ENCODE measurements at regions not wholly inside any gene's neighbourhood (a gene's known extent, or its start where the extent isn't known, plus 50 kb on each side); places are given as distances from the start of the nearest gene placed in this dataset.

DNA sequence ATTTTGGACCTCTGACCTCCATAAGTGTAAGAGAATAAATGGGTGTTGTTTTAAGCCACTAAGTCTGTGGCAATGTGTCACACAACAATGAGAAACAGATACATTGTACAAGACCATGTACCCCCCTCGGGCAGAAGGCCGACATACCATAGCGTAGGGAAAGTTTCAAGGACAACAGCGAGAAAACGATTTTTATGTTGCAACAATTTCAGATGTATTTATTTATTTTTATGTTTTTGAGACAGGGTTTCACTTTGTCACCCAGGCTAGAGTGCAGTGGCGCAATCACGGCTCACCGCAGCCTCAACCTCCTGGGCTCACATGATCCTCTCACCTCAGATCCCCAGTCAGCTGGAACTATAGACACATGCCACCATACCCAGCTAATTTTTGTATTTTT is 136.4 kb upstream of the NCOR2 start:
- Histone ChIP-seq H3K36me3 (ENCODE audit: control insufficient read depth in 4 of 4, insufficient read depth in 3 of 4, low read depth in 1 of 4, low read length in 3 of 4) (no peaks in the 10 kb centered on the region), H3K4me1 (ENCODE audit: control insufficient read depth in 4 of 4, insufficient read depth in 4 of 4, low read length in 3 of 4) (peaks cover 0 to 8% (median 1%) of the 10 kb centered on the region in 4 donors), H3K4me3 (ENCODE audit: low read depth in 1 of 3, low read length in 3 of 3) (no peak overlapping the region), H3K9me3 (ENCODE audit: control insufficient read depth in 4 of 4, low read length in 3 of 4) (peaks cover 0 to 2% (median under 1%) of the 10 kb centered on the region in 4 donors), H3K9ac (ENCODE audit: low read depth in 1 of 2, low read length in 2 of 2) (no peak overlapping the region), H3K27me3 (ENCODE audit: control insufficient read depth in 4 of 4, insufficient read depth in 4 of 4, low read length in 3 of 4) (no peaks in the 10 kb centered on the region), H3K27ac (ENCODE audit: low read depth in 1 of 2, low read length in 2 of 2) (no peak overlapping the region)
- TF ChIP-seq RAD21 (IDR thresholded peaks at IDR 0.05) = peak in 1 of 2 donors; percentile 22
- TF ChIP-seq REST (IDR thresholded peaks at IDR 0.05) = no peak
- TF ChIP-seq HNF4A (conservative IDR thresholded peaks at IDR 0.05) = peak; percentile 64 to 73
- TF ChIP-seq CTCF (IDR thresholded peaks at IDR 0.05; ENCODE audit: low read depth, low read length, missing input control) = no peak
- peak; percentile 36 for TF ChIP-seq SP1 (IDR thresholded peaks at IDR 0.05)
- peak; percentile 46 to 65 for TF ChIP-seq RXRA (IDR thresholded peaks at IDR 0.05)
- TF ChIP-seq, protein P1, sequence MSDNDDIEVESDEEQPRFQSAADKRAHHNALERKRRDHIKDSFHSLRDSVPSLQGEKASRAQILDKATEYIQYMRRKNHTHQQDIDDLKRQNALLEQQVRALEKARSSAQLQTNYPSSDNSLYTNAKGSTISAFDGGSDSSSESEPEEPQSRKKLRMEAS (IDR thresholded peaks at IDR 0.05) = no peak
- no peak for DNase-seq (ENCODE audit: low spot score)
- WGBS = 37% methylated on average over 8 of the region's 8 CpGs

- Histone ChIP-seq H3K4me3 (ENCODE audit: low read depth in 1 of 3, low read length in 3 of 3) (no peak overlapping the region), H3K9ac (ENCODE audit: low read depth in 1 of 2, low read length in 2 of 2) (no peak overlapping the region), H3K27me3 (ENCODE audit: control insufficient read depth in 4 of 4, insufficient read depth in 4 of 4, low read length in 3 of 4) (no peaks in the 10 kb centered on the region), H3K4me1 (ENCODE audit: control insufficient read depth in 4 of 4, insufficient read depth in 4 of 4, low read length in 3 of 4) (peaks cover 0 to 8% (median 1%) of the 10 kb centered on the region in 4 donors), H3K36me3 (ENCODE audit: control insufficient read depth in 4 of 4, insufficient read depth in 3 of 4, low read depth in 1 of 4, low read length in 3 of 4) (no peaks in the 10 kb centered on the region), H3K27ac (ENCODE audit: low read depth in 1 of 2, low read length in 2 of 2) (no peak overlapping the region), H3K9me3 (ENCODE audit: control insufficient read depth in 4 of 4, low read length in 3 of 4) (peaks cover 0 to under 1% (median 0%) of the 10 kb centered on the region in 4 donors)
- WGBS = 96% methylated on average over 1 of the region's 1 CpG
- TF ChIP-seq, protein P1 (IDR thresholded peaks at IDR 0.05) = no peak
- no peak for TF ChIP-seq RXRA (IDR thresholded peaks at IDR 0.05)
- TF ChIP-seq HNF4A (conservative IDR thresholded peaks at IDR 0.05) = no peak
- no peak for TF ChIP-seq FOXA2 (IDR thresholded peaks at IDR 0.05)
- no peak for TF ChIP-seq ZBTB33 (IDR thresholded peaks at IDR 0.05)
- no peak for TF ChIP-seq EGR1 (IDR thresholded peaks at IDR 0.05; ENCODE audit: low read depth in 2 of 2)
- TF ChIP-seq CTCF (IDR thresholded peaks at IDR 0.05; ENCODE audit: low read depth, low read length, missing input control) = no peak
- TF ChIP-seq NR2F2 (IDR thresholded peaks at IDR 0.05) = no peak
- TF ChIP-seq SP1 (IDR thresholded peaks at IDR 0.05) = no peak
- TF ChIP-seq TAF1 (conservative IDR thresholded peaks at IDR 0.05) = no peak
- TF ChIP-seq YY1 (IDR thresholded peaks at IDR 0.05) = no peak
- no peak for TF ChIP-seq RAD21 (IDR thresholded peaks at IDR 0.05)
- no peak for TF ChIP-seq ATF3 (IDR thresholded peaks at IDR 0.05)
- no peak for TF ChIP-seq HNF4G (IDR thresholded peaks at IDR 0.05)
- TF ChIP-seq REST (IDR thresholded peaks at IDR 0.05) = no peak
- no peak for TF ChIP-seq FOXA1 (IDR thresholded peaks at IDR 0.05)
- TF ChIP-seq GABPA (IDR thresholded peaks at IDR 0.05 in 1 of 2, conservative IDR thresholded peaks at IDR 0.05 in 1 of 2) = no peak
- DNase-seq (ENCODE audit: low spot score) = no peak
Measured at GRCh38 chr12:124702736-124703135, 135.3 kb upstream of the NCOR2 start.

All from liver (tissue), 8 donors.